Gastroesophageal sphincter (tissue), 3 donors: ENCODE measurements at regions not wholly inside any gene's neighbourhood (a gene's known extent, or its start where the extent isn't known, plus 50 kb on each side); places are given as distances from the start of the nearest gene placed in this dataset.

ENCODE experiments used
- CTCF ChIP-seq, 4 experiments: fragments of 200-600 bp in 2 of 4; fragments of 450-650 bp in 2 of 4; sonication (generic) in 1 of 4; IDR thresholded peaks; one replicate each; pipeline ENCODE4 v1.5.1; 2017 to 2019; ENCODE audit warnings: antibody characterized with exemption in 4 of 4, mild to moderate bottlenecking in 2 of 4, moderate library complexity in 2 of 4
- EP300 ChIP-seq: sonication (generic); formaldehyde crosslinking; IDR thresholded peaks from one replicate; pipeline ENCODE4 v1.6.1; 2017; ENCODE audit warnings: antibody characterized with exemption, mild to moderate bottlenecking
- POLR2A ChIP-seq, 2 donors: fragments of 450-650 bp; IDR thresholded peaks; one replicate each; pipeline ENCODE4 v1.6.1; 2017; ENCODE audit warnings: antibody characterized with exemption in 2 of 2, mild to moderate bottlenecking in 2 of 2, moderate library complexity in 1 of 2

GRCh38 chr22:48907591-48907990 lies 920.1 kb downstream of the BRD1 start:
- no peak for TF ChIP-seq CTCF (IDR thresholded peaks at IDR 0.05)
- no peak for TF ChIP-seq POLR2A (IDR thresholded peaks at IDR 0.05)
- no peak for TF ChIP-seq EP300
